NT2/D1 (cell line): ENCODE measurements at regions not wholly inside any gene's neighbourhood (a gene's known extent, or its start where the extent isn't known, plus 50 kb on each side); places are given as distances from the start of the nearest gene placed in this dataset.

Source experiments
- SUZ12 ChIP-seq: IDR thresholded peaks from 2 replicates; pipeline ENCODE4 v1.6.1; 2011; ENCODE audit not compliant: insufficient read length, insufficient read depth; ENCODE audit errors: extremely low read depth
- YY1 ChIP-seq: IDR thresholded peaks from 2 replicates; pipeline ENCODE4 v1.6.1; 2011; ENCODE audit not compliant: insufficient read length, insufficient read depth
- ZNF274 ChIP-seq: IDR thresholded peaks from 2 replicates; pipeline ENCODE4 v1.6.1; 2011; ENCODE audit warnings: mild to moderate bottlenecking, low read depth, low read length

DNA sequence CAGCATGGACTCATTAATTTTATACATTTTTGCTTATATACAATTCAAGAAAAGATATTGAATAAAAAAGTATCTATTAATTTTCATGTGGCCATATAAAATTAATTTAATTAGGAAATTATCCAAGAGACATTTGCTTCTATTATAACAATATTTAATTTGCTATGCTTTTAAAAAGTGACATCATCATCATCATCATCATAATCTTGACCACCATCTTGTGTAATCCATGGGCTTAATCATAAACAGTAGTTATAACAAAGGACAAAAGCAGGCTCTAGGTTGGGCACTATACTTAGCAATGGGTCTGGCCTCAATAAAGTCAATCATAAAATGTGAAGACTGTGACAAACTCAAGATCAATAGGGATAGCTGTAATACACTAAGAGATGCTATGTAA is 1031.6 kb downstream of the SLITRK1 start:
- TF ChIP-seq ZNF274 (no peak), YY1 (no peak), SUZ12 (no peak)
